HG03460 (cell line): ENCODE measurements at regions not wholly inside any gene's neighbourhood (a gene's known extent, or its start where the extent isn't known, plus 50 kb on each side); places are given as distances from the start of the nearest gene placed in this dataset.

Experiments used
- ATAC-seq: cut with Tn5 transposase; IDR thresholded peaks from one replicate; pipeline ENCODE4 v1.9.1; 2021; ENCODE audit not compliant: unreplicated experiment

GRCh38 chrX:46306103-46306502, 239.1 kb downstream of the ZNF674 start:
- no peak for ATAC-seq

GRCh38 chrX:46305431-46305830, 239.8 kb downstream of the ZNF674 start:
- no peak for ATAC-seq

- ATAC-seq = no peak
Measured at GRCh38 chrX:46301903-46302302, 243.3 kb downstream of the ZNF674 start.

- no peak for ATAC-seq
Measured at GRCh38 chrX:46298821-46299220, 246.4 kb downstream of the ZNF674 start.

- no peak for ATAC-seq
Measured at GRCh38 chrX:46295963-46296362, 249.3 kb downstream of the ZNF674 start.

- no peak for ATAC-seq
Measured at GRCh38 chrX:46294234-46294633, 251.0 kb downstream of the ZNF674 start.

GRCh38 chrX:46279925-46280313, 265.3 kb downstream of the ZNF674 start:
- ATAC-seq = no peak

GRCh38 chrX:46279214-46279924, 265.9 kb downstream of the ZNF674 start:
- no peak for ATAC-seq

- ATAC-seq = no peak
Measured at GRCh38 chrX:46278572-46278971, 266.6 kb downstream of the ZNF674 start.

- no peak for ATAC-seq
Measured at GRCh38 chrX:46268412-46268811, 276.8 kb downstream of the ZNF674 start.

GRCh38 chrX:46263494-46263893, 281.7 kb downstream of the ZNF674 start:
- no peak for ATAC-seq

GRCh38 chrX:46262304-46262703, 282.9 kb downstream of the ZNF674 start:
- no peak for ATAC-seq

GRCh38 chrX:46260499-46260898, 284.7 kb downstream of the ZNF674 start:
- ATAC-seq = no peak

GRCh38 chrX:46258356-46258755, 286.9 kb downstream of the ZNF674 start:
- no peak for ATAC-seq

GRCh38 chrX:46257451-46257879, 287.8 kb downstream of the ZNF674 start:
- ATAC-seq = no peak

GRCh38 chrX:46256875-46257274, 288.3 kb downstream of the ZNF674 start:
- ATAC-seq = no peak

GRCh38 chrX:46255046-46255445, 290.2 kb downstream of the ZNF674 start:
- ATAC-seq = no peak

- ATAC-seq = no peak
Measured at GRCh38 chrX:46254641-46255040, 290.6 kb downstream of the ZNF674 start.

- ATAC-seq = no peak
Measured at GRCh38 chrX:46251755-46252154, 293.5 kb downstream of the ZNF674 start.

- no peak for ATAC-seq
Measured at GRCh38 chrX:46250151-46250550, 295.1 kb downstream of the ZNF674 start.

GRCh38 chrX:46247456-46247855, 297.8 kb downstream of the ZNF674 start:
- no peak for ATAC-seq

GRCh38 chrX:46244451-46244850, 300.8 kb downstream of the ZNF674 start:
- no peak for ATAC-seq

- ATAC-seq = no peak
Measured at GRCh38 chrX:46236411-46236810, 308.8 kb downstream of the ZNF674 start.
